GM21825 (cell line): ENCODE measurements at regions not wholly inside any gene's neighbourhood (a gene's known extent, or its start where the extent isn't known, plus 50 kb on each side); places are given as distances from the start of the nearest gene placed in this dataset.

Source experiments
- ATAC-seq: cut with Tn5 transposase; IDR thresholded peaks from one replicate; pipeline ENCODE4 v1.9.1; 2021; ENCODE audit warnings: mild to moderate bottlenecking, moderate library complexity; ENCODE audit not compliant: unreplicated experiment

DNA sequence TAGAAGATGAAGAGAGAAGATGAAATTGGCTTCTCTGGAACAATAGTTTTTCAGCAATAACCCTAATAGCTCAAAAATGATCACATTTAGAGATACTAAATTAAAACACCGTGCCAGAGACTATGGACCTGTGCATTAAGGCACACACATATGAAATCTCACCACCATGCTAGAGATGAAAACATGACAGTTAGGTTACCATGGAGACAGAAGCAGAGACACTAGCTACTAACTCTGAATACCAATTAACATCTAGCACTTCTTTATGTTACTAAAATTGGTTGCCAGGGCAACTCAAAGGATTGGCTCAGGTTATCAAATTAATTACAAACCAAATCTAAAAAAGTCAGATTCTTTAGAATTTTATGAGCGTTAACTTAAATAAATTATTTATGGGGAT is 337.7 kb downstream of the PLK2 start:
- ATAC-seq = no peak

GRCh38 chr5:58121391-58121790 is 338.5 kb downstream of the PLK2 start:
- no peak for ATAC-seq

DNA sequence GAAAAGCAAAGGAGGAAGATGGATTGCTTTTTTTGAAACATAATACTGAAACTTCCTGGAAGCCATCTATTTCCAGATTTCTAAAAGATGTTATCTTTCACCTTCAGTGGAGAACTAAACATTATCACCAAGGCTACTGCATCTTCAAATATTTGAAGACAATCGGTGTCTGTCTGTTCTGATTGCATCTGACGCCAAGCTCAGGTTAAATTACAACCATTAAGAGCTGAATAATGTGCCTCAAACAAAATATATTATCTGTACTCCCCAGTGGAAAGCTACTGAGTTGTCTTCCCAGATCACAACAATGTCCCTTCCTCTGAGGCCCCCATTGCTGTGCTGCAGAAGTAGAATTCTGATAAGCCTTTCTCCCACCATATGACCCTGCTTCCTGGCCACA is 342.3 kb downstream of the PLK2 start:
- ATAC-seq = no peak

DNA sequence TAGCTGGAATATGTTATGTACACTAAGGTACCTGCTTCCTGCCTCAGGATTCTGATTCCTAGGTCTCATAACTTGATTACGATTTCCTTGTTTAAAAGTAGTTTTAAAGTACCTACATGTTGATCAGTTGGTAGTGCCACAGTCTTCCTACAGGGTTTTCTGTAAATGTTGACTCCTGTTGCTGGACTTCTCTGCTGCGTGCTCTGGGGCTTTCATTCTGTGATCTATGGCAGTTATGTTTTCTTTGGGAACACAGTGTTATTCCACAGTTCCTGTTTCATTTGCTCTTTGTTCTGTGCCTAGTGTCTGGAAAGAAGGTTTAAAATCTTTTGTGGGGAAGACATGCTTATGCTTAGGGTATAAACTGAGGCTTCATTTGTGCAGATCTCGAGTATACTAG is 343.5 kb downstream of the PLK2 start:
- ATAC-seq = no peak

DNA sequence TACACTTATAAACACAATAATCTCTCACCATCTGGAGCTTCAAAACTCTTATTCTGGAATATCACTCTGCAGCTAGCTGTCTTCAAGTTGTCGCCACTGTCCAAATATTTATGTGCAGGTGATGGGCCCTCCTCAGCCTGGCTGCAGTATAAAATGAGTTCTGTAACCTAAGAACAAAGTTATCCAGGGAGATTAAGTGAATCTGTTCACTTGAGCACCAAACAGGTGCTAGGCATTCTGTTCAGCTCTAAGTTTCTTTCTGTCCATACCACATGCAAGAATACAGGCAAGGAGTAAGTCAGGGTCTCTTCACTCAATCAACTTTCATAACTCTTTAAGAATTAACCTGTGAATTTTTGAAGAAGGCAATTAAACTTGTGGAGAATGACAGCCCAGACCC is 344.1 kb downstream of the PLK2 start:
- ATAC-seq = no peak

- no peak for ATAC-seq
Measured at GRCh38 chr5:58114324-58114723, 345.6 kb downstream of the PLK2 start.

- no peak for ATAC-seq
Measured at GRCh38 chr5:58113172-58113571, 346.7 kb downstream of the PLK2 start.

DNA sequence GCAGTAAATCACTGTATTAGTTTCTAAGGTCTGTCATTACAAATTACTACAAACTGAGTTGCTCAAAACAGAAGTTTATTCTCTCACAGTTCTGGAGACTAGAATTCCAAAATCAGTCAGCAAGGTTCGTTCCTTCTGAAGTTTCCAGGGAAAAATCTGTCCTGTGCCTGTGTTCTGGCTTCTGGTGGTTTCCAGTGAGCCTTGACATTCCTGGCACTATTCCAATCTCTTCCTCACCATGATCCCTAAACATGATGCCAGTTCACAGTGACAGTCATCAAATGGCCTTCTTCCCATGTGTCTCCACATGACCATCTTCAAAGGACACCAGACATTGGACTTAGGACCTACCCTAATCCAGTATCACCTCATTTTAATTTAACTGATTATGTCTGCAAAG is 351.4 kb downstream of the PLK2 start:
- ATAC-seq = no peak

- no peak for ATAC-seq
Measured at GRCh38 chr5:58107704-58108103, 352.2 kb downstream of the PLK2 start.

- no peak for ATAC-seq
Measured at GRCh38 chr5:58106754-58107410, 353.0 kb downstream of the PLK2 start.

GRCh38 chr5:58105836-58106235 is 354.1 kb downstream of the PLK2 start:
- ATAC-seq = no peak

DNA sequence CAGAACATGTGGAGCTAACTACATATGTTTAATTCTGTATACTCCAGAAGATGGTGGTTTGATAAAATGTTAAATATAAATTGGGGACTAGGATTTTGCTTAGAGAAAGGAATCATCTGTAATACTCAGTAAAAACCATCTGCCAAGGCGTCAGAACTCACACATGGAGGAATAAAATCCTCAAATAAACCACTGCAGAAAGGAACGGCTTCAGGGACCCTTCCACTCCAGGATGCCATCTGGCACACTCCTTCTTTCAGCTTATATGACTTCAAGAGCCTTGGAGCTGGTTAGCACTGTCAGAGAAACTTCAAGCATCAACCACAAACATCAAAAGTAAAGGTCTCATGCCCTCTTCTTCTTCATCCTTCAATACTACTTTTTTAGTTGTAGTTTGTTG is 360.6 kb downstream of the PLK2 start:
- no peak for ATAC-seq

DNA sequence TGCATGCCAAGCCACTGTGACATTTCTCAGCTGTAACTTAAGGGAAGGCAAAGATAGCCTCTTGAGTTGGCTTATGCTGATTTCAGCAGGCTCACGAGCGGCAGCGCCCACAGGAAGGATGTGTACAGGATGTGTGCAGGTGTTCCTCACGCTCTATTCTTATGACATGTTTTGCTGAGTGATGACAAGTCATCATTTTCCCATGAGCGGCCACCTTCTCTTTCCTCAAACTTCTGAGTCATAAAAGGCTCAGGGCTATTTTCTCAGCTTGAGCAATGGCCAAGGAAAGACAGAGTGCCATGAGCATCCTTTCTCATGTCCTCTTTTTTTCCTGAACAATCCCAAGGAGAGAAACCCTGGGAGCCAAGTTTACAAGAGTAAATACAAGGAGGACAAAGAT is 365.9 kb downstream of the PLK2 start:
- no peak for ATAC-seq

DNA sequence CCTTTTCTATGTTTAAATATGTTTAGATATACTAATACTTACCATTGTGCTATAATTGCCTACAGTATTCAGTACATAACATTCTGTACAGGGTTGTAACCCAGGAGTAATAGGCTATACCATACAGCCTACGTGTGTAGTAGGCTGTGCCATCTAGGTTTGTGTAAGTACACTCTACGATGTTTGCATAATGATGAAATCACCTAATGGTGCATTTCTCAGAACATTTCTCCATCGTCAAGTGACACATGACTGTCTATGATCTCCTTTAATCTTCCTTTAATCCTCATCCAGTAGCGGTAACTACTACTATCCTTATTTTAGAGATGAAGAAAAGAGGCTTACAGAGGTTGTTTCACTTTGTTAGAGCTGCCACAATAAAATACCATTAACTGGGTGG is 369.2 kb downstream of the PLK2 start:
- no peak for ATAC-seq

- no peak for ATAC-seq
Measured at GRCh38 chr5:58088941-58089340, 370.9 kb downstream of the PLK2 start.

DNA sequence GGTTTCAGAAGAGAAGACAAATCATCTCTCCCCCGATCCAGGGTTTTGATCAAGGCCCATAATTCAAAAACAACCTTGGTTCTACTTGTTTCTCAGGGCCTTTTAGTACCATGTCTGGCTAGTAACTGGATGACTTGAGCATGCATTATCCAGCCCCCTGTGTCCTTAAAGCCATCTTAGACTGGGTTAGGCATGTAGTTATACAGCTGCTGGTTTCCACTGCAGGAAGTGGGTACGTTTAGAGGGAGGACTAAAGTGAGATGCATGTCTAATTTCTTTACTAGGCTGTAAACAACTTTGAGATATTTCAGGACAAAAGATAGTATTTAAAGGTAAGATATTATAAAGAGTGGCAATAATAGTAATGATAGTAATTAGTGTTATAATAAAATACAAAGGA is 372.0 kb downstream of the PLK2 start:
- no peak for ATAC-seq

- no peak for ATAC-seq
Measured at GRCh38 chr5:58087123-58087522, 372.8 kb downstream of the PLK2 start.

DNA sequence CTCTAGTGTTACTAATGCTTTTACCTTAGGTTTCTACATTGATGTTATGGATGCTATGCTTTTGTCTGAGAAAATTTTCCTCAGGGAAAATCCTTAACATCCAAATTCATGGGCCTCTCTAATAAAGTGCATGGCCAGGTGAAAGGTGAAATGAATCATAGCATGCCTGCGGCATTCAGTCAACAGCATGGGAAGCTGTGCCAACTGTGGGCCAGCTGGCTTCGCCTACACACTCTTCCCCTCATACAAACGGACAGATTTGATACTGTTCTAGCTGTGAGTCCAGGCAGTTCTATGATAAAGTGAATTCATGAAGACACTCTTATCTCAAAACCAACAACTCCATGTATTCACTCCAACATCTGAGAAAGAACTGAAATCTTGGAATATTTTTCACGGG is 374.1 kb downstream of the PLK2 start:
- no peak for ATAC-seq

DNA sequence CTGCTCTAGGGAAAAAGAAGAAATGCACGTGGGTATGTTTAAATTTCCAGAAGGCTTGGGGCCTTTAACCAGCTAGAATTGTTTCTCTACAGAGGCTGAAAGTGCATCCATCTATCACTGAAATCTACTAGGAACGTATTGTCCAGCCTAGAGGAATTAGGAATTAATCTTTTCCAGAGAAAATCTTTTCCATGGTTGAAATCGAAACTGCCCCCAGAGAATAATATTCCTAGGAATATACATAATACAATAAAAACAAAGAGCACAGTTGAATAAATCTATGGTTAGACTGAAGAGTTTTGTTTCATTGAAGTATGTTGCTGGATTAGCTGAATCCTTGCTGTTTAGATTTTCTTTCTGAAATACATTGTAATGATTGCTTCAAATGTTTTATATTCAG is 378.5 kb downstream of the PLK2 start:
- no peak for ATAC-seq

DNA sequence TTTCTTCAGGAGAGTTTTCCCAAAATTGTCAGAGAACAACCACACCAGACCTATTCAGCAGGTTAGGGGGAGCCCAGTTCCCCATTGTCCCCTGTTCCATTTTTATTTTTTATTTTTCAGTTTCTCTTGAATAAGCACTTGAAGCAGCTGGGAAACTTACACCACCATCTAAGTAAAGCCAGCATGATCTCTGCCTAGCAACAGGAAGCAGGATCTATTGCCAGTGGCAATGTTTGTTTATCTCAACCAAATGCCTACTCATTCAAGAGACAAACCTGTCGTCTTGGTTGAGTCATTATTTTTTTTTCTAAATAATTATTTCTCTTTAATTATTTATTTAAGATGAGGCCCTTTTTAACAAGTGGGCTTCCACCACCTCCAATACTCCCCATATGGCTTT is 379.3 kb downstream of the PLK2 start:
- no peak for ATAC-seq

DNA sequence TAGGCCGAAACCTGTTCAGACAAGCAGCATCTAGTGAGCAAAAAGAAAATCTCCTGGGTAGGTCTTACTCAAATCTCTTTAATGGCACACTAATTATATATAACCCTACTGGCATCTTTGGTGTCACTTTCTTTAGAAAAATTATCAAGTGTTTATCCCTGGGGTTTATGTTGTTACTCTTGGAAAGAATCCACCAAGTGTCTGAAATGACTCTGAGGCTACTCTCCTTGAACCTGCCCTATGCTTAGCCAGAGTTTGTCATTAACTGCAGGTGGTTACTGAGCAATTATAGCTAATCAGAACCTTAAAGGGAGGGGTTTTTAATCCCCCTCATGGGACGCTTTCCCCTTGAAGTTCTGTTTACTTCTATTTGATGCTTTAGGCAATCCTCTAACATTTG is 381.9 kb downstream of the PLK2 start:
- no peak for ATAC-seq

GRCh38 chr5:58077416-58077815 is 382.5 kb downstream of the PLK2 start:
- no peak for ATAC-seq

GRCh38 chr5:58076483-58077257 is 383.2 kb downstream of the PLK2 start:
- no peak for ATAC-seq
